ENCODE measurements at regions not wholly inside any gene's neighbourhood (a gene's known extent, or its start where the extent isn't known, plus 50 kb on each side); places are given as distances from the start of the nearest gene placed in this dataset.
"Not testable (repeated sequence)": the region's sequence is repeated elsewhere in the genome, so short reads cannot be mapped to it uniquely, and the experiment has no call there.

DNA sequence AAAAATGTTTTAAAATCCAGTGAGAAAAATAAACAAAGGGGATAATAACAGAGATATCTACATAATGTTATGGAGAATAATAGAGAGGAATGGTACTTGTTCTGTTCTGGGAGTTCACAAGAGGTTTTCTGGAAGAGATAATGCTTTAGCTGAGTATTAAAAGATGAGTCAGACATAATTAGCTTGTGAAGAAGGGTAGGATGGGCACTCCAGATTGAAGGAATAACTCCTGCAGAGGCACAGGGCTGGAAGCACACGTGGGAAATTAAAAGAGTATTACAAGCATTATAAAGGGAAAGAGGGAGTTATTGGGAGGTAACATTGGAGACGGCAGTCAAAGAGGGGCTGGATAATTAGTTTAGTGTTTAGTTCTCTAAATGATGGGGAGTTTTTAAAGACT is 124.9 kb upstream of the BTG1 start:
- no peak for DNase-seq (ENCODE audit: low read depth)

DNA sequence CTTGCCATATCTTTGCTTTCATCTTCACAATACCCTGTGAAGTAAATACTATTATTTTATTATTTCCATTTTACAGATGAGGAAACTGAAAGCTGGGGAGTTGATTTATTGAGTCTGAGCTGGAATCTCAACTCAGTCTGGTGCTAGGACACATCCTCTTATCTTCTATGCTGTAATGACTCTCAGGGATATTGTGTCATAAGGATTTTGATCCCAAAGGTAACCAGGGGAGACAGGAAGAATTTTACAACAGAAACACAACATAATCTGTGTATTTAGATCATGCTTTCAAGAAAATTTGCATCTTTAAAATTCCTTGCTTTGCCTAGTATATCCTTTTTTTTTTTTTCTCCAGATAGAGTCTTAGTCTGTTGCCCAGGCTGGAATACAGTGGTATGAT is 123.3 kb upstream of the BTG1 start:
- DNase-seq (ENCODE audit: low read depth), result no peak

DNA sequence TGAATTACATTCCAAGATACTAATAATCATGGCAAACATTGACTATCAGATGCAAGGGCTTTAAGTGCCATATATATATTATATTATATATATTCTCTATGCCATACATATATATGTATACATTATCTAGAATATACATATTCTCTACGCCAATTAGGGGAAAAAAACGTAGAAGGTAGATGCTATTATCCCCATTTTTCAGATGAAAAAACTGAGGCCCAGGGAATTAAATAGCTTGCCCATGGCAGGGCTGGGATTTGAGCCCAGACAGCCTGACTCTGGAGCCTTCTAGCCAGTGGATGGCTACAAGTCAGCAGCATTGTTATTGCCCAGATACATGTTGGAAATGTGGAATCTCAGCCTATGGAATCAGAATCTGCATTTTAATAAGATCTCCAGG is 116.0 kb upstream of the BTG1 start:
- no peak for DNase-seq (ENCODE audit: low read depth)

DNA sequence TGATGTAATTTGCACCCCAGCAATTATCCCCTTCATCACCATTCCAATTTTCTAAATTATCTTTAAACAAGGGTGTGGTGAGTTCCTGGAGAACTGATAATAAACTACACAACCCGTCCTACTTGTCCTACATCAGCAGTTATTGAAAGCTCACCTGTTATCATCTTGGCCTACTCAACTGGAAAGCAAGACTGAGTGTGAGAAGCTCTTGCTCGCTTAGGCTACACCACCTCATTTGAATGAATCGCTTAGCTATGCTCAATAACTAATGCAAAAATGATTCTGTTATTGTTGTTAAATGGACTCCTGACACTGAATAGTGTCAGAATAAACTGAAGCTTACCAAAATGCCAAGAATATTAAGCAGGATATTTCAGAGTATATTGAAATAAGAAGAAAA is 115.4 kb upstream of the BTG1 start:
- DNase-seq (ENCODE audit: low read depth), result no peak

DNA sequence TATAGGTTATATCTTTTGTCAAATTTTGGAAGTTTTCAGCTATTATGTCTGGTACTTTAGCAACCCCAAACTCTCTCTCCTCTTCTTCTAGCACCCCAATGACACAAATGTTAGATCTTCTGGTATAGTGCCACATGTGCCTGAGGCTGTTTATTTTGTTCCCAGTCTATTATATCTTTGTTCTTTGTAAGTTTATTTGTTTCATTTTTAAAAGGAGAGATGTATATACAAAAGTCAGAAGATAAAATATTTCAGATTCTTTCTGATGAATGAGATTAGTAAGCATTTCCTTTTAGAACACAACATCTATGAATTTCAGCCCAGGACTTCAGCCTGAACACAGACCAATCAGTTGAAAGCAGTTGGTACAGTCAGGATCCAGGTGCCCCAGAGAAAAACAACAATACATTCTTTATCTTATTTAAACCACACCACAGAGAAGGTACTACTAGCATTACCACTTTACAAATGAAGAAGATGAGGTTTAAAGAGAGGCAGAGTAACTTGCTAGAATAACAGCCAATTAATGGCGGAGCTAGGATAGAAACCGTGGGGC is 114.1 kb upstream of the BTG1 start:
- no peak for DNase-seq (ENCODE audit: low read depth)

DNA sequence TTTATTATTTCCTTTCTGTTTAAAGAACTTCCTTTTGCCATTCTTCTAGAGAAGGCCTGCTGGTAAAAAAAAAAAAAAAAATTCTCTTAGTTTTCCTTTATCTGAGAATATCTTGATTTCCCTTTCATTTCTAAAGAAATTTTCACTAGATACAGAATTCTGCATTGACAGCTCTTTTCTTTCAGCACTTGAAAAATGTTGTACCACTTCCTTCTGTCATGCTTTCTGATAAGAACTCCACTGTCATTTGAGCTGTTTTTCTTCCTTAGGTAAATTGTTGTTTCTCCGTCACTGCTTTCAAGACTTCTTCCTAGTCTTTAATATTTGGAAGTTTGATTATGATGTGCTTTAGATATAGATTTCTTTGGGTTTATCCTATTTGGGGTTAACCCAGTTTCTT is 113.6 kb upstream of the BTG1 start:
- DNase-seq (ENCODE audit: low read depth), result no peak

DNA sequence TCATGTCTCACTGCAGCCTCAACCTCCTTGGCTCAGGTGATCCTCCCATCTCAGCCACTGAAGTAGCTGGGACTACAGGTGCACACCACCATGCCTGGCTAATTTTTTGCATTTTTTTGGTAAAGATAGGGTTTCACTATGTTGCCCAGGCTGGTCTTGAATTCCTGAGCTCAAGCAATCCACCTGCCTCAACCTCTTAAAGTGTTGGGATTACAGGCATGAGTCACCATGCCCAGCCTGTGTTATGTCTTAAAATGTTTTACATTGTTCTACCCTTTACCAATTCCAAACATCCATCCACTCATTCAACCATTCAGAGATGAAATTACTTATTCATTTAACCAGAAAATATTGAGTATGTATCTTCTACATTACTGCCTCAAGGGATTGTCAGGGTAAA is 111.6 kb upstream of the BTG1 start:
- no peak for DNase-seq (ENCODE audit: low read depth)

DNA sequence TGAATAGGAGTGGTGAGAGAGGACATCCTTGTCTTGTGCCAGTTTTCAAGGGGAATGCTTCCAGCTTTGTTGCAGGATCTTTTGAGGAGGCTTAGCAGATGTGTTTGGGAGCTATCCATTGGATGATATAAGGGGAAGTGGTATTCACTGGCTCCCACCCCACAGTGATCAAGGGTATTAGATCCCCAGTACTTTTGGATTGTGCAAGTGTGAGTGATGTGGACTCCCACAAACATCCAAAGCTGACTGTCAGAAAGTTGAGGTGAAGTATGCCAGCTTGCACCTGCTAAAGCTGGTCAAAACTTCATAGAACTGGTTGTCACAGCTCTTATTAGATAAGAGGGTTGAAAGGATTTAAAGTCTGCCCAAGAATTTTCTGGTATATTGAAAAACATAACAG is 110.1 kb upstream of the BTG1 start:
- DNase-seq (ENCODE audit: low read depth), result no peak

DNA sequence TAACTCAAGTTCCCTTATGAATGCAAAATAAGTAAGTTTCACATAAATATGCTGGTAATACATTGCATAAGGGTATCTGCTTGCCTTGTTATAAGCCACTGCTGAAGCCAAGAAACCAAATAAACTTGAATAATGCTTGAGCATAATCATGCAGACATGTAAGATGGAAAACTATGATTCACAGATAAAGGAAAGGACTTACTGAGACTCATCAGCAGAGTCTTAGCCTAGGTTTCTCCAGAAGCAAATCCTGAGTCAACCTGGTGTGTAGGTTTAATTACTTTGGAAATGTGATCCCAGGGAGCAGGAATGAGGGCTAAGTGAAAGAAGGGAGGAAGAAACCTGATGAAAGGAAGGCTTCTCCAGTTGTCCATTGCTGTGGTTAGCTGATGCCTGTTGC is 107.7 kb upstream of the BTG1 start:
- DNase-seq (ENCODE audit: low read depth), result no peak

DNA sequence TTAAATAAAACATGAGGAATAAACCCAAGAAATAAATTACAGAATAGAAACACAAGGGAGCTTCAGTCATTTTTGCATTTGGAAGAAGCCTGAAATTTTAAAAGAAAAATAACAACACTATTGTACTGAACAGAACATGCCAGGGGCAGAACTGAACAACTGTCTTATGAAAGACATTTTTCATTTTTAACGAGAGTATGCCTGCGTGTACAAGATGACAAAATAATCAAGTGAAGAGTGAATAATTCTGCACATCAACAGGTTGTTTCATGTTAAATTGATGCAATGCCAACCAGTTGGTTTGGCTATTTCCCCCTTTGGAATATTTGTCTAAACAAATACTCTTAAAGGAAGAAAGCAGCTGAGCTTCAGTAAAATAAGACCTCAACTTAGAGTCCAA is 103.3 kb upstream of the BTG1 start:
- no peak for DNase-seq (ENCODE audit: low read depth)

DNA sequence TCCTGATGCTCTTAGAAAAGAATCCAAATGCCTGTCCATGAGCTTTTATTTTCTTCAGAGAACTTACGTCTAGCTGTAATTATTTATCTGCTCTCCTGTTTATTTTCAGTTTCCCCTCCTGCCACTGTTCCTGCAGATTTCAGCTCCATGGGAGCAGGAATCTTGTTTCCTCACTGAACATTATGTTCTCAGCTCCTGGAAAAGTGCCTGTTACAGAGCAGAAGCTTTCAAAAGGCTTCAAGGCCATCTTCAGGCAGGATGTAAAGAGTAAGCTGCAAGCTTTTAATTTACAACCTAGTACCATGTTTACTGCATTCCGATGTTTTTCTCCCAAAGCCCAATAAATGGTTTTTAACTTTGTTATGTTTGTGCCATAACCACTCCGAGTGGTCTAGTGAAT is 98.4 kb upstream of the BTG1 start:
- no peak for DNase-seq (ENCODE audit: low read depth)

DNA sequence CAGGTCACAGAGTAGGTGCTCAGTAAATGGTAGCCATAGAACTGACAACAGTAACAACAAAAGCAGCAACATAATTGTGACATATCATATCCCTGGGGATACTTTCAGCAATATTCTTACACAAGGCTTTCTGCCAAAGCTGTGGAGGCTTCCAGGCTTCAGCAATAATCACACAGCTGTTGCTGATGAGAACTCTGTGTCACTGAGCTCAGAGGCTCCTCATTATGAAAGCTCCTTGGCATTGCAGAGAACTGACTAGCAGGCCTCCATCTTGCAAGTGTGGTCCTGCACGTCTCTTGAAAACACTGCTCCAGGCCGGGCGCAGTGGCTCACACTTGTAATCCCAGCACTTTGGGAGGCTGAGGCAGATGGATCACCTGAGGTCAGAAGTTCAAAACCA is 97.3 kb upstream of the BTG1 start:
- DNase-seq (ENCODE audit: low read depth), result no peak

DNA sequence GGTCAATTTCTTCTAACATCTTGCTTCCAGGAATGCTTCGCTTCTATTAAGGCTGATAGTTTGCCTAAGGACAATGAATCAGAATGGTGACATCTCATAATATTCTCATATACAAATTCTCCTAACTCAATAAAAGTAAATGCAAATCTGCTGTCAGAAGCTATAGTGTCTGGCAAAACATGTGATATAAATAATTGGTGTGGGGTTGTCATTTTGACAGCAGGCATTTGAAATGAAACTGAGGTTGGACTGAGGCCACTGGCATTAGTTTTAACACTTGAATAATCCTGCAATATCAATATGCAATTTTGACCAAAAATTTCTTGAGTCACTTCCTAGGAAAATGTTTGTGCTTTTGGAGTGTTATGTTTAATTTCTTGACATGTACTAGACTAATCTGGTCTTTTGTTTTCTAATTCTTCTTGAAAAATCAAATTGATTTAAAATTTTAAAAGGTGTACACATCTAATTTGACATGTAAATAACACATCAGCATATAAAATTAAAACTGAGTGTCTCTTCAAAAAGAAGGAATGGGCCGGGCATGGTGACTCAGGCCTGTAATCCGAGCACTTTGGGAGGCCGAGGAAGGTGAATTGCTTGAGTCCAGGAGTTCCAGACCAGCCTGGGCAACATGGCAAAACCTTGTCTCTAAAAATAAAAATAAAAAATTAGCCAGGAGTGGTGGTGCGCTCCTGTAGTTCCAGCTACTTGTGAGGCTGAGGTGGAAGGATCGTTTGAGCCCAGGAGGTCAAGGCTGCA is 92.3 kb upstream of the BTG1 start:
- DNase-seq (ENCODE audit: low read depth), result no peak

DNA sequence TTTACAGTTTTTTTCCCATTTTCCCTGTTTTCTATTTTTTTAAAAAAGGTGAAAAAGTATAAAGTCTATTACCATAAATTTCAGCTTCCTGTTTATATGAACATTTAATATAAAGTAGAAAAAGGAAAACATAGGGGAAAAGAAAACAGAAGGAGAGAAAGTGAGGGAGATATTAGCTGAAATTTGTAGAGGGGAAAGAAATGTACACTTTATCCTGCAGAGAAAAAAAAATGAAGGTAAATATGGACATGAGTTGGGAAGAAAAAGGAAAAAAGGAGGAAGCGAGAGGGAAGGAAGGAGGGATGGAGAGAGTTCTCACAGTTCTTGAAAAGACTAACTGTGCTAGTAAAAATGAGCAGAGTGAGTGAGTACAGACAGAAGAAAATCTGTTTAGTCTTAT is 91.6 kb upstream of the BTG1 start:
- DNase-seq (ENCODE audit: low read depth), result no peak

DNA sequence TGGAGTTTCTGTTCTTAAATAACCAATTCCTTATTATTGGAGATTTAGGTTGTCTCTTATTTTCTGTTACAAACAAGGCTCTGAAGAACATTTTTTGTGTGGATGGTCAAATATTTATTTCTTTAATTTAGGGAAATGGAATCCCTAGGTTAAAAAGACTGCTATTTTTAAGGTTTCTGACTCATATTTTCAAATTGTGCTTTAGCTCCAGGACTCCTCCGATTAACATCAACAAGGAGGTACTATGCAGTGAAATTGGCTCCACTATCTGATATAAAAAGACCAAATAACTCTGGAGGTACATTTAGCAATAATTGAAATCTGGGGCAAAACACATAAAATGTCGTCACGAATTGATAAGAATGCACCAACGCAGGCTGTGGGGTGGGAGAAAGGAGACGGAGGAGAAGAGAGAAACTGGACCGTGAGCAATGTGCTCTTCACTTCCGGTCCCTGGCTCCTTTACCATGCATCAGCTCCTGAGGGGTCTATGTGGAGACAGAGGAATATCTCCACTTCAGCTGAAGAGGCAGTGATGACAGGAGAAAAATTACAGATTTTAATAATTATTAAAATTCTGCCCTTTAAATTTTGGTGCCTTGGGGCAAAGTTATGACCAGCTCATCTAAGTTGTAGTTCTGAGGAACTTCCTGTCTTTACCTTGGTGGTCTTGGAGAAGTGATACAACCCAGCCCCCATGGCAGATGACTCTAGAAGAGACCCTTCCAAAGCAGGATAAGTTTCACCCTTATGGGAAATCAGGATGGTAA is 90.2 kb upstream of the BTG1 start:
- no peak for DNase-seq (ENCODE audit: low read depth)

DNA sequence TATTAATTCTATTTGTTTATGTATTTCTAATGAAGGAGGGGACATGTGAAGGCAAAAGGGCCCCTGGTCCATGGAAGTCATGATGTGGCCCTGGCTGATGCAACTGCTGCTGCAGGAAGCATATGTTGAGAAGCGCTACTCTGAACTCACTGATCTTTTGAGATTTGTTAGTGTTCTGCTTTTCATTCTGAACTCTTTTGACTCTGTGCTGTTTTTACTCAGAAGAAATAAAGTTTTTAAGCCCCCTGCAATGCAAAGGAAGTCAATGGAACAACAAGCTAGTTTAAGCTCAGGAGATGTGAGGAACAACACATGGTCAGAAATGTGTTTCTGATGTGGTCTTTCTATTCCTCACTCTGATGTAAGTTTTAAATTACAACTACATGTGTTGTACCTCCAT is 88.9 kb upstream of the BTG1 start:
- no peak for DNase-seq (ENCODE audit: low read depth)

DNA sequence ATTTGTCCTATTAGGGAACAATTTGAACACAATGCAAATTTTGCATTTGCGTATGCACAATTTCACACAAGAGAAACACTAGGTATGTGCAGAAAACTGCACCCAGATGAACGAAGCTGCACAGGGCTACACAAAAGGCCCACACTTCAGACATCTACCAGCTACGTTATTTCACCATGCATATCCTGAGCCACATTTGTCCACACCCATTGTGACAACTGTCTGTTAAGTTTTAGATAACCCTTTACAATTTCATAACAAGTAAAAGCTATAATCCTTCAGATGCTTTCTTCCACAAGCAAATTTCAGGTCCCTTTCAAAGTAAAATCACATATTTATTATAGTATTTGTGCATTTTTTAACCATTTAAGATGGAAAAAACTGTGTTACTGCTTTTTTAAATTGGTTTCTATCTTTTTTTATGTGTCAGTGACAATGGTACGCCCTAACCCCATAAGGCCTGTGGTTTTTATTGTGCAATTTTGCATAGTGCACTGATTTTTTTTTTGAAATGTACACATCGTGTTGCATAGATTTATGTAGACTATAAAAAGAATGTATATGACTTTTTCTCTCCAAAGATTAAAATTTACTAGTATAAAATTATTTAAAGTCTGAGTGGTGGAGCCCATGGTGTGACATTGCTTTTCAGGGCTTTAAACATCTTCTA is 87.8 kb upstream of the BTG1 start:
- no peak for DNase-seq (ENCODE audit: low read depth)

DNA sequence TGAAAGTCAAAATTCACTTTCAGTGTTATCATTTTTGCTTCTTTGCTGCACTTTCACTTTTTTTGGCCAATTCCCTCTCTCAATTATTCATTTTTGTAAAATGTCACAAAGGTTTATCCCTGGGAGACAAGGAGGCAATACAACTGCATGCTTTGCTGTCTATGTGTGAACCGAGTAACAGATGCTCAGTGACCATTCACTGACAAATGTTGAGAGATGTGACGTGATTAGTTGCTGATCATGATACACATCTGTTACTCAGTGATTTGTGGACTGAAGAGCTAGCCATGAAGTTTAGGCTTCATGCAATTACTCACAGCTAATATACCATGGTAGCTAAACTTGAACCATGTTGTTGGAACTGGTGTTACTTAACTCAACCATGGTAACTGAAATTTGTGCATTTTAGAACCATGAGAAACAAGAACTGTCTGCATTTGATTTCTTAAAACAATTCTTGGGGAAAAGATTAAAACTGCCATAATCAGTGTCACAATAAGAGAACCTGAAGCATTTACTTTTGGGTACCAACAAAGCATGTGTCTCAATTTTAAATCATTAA is 86.8 kb upstream of the BTG1 start:
- not testable (repeated sequence) for DNase-seq (ENCODE audit: low read depth)

DNA sequence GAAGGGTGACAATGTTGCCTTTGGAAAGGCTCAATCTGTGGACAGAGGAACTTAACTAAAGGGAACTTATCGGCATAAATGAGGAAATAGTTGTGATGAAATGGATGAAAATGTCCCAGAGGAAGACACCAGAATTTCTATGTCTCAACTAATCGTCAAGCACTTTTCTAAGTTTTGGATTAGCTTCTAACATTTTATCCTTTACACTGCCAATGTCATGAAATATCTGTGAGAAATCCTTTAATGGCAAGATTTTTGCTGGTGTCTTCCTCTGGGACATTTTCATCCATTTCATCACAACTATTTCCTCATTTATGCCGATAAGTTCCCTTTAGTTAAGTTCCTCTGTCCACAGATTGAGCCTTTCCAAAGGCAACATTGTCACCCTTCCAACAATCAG is 86.3 kb upstream of the BTG1 start:
- not testable (repeated sequence) for DNase-seq (ENCODE audit: low read depth)

DNA sequence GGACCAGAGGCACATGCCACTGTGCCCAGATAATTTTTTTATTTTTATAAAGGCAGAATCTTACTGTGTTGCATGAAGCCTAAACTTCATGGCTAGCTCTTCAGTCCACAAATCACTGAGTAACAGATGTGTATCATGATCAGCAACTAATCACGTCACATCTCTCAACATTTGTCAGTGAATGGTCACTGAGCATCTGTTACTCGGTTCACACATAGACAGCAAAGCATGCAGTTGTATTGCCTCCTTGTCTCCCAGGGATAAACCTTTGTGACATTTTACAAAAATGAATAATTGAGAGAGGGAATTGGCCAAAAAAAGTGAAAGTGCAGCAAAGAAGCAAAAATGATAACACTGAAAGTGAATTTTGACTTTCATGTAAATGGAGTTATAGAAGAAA is 85.9 kb upstream of the BTG1 start:
- DNase-seq (ENCODE audit: low read depth), result not testable (repeated sequence)

DNA sequence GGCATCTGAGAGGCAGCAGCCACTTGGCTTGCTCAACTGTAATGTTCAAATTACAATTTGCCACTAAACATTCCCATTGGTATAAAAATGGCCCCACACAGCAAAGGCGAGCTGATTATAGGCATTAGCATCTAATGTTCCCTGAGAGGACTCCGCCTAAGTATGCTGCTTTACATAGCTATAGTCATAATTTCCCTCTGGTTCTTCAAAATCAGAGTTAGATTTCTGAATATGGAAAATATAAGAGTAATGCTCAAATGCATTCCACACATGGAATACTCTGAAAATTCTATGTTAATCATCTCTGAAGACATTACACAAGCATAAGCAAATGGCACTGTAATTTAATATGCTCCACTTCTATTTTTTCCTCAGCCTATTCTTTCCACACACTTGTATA is 83.7 kb upstream of the BTG1 start:
- no peak for DNase-seq (ENCODE audit: low read depth)

DNA sequence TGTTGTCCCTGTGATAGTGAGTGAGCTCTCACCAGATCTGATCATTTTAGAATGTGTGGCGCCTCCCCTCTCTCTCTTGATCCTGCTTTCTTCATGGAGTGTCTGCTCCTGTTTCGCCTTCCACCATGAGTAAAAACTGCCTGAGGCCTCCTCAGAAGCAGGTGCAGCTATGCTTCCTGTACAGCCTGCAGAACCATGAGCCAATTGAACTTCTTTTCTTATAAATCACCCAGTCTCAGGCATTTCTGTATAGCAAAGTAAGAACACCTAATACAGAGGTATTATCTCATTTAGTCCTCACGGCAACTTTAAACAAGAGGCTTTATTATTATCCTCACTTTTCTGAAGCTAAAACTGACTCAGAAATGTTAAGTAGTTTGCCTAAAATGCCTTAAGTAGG is 81.3 kb upstream of the BTG1 start:
- no peak for DNase-seq (ENCODE audit: low read depth)

All from activated T-cell treated with anti-CD3 and anti-CD28 coated beads for 1 hour (primary cell).